IPS DF 6.9 (cell line): ENCODE measurements at regions not wholly inside any gene's neighbourhood (a gene's known extent, or its start where the extent isn't known, plus 50 kb on each side); places are given as distances from the start of the nearest gene placed in this dataset.

Source experiments
- DNase-seq: peaks from one replicate; pipeline ENCODE4 v3.0.0-alpha.2; 2013; ENCODE audit warnings: low read depth, low spot score
- H3K27ac ChIP-seq: one replicate; pipeline ENCODE4 v1.5.1; 2013; ENCODE audit warnings: low read length, control low read depth
- H3K27me3 ChIP-seq: 2 replicates; pipeline ENCODE4 v1.6.1; 2013; ENCODE audit warnings: mild to moderate bottlenecking, low read length; ENCODE audit not compliant: control insufficient read depth, insufficient read depth
- H3K36me3 ChIP-seq: 2 replicates; pipeline ENCODE4 v1.6.1; 2013; ENCODE audit warnings: low read length; ENCODE audit not compliant: control insufficient read depth, insufficient read depth
- H3K4me1 ChIP-seq: 2 replicates; pipeline ENCODE4 v1.6.1; 2013; ENCODE audit warnings: low read length; ENCODE audit not compliant: control insufficient read depth, insufficient read depth
- H3K4me3 ChIP-seq: 2 replicates; pipeline ENCODE4 v1.5.1; 2013; ENCODE audit warnings: mild to moderate bottlenecking, low read length
- H3K9me3 ChIP-seq: 2 replicates; pipeline ENCODE4 v1.6.1; 2013; ENCODE audit warnings: low read length, inconsistent platforms; ENCODE audit not compliant: control insufficient read depth, insufficient read depth
- WGBS: extraction: QIAGEN DNeasy Blood & Tissue Kit; methylation state at CpG from one replicate; pipeline ENCODE4 v1.1.7; 2013; ENCODE audit warnings: mixed read lengths, missing lambda C conversion rate; ENCODE audit not compliant: insufficient read length, insufficient coverage; 5-methylcytosine and 5-hydroxymethylcytosine counted together

DNA sequence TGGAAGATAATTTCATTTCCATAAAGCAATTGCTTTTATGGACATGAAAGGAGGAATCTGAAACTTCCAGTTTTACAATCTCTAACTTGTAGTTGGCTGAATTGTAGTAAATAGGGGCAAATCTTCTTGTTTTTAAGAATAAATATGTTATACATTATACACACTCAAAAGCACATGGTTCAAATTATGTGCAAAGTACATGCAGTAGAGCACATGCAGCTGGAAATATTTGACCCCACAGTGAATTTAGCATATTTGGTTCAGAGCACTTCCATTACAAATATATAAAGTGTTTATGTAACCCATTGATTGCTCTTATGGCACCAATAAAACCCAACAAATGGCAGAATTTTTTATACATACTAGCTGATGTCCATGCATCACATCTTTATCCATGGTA lies 180.5 kb downstream of the IRS2 start:
- DNase-seq: no peak
- no peaks in the 10 kb centered on the region for H3K4me1 ChIP-seq
- H3K4me3 ChIP-seq: no peak overlapping the region
- H3K36me3 ChIP-seq: no peaks in the 10 kb centered on the region
- no peaks in the 10 kb centered on the region for H3K9me3 ChIP-seq
- H3K27ac ChIP-seq: no peak overlapping the region
- H3K27me3 ChIP-seq: no peaks in the 10 kb centered on the region

DNA sequence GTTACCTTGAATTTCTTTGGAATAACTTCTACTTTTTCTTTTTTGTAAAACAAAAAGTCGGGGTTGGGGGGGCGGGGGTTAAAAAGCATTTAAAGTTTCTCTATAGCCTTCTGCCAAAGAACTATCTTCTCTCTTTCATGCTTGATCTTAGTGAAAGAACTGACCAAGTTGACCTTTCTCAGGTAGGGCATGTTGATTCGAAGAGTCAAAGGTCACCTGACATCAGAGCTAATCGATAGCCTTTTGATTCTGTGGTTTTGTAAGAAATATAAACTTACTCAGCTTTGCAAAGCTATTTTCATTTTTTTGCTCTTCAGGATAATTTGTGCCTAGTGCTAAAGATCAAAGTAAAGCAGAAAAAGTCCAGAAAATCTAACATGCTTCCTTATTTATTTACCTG lies 181.5 kb downstream of the IRS2 start:
- WGBS: no CpG with 5 or more reads among the region's 4 CpGs
- Histone ChIP-seq H3K4me3 (no peak overlapping the region), H3K36me3 (no peaks in the 10 kb centered on the region), H3K4me1 (no peaks in the 10 kb centered on the region), H3K27me3 (no peaks in the 10 kb centered on the region), H3K27ac (no peak overlapping the region), H3K9me3 (no peaks in the 10 kb centered on the region)
- no peak for DNase-seq

- H3K4me1 ChIP-seq: no peaks in the 10 kb centered on the region
- H3K4me3 ChIP-seq: no peak overlapping the region
- WGBS: no CpG with 5 or more reads among the region's 5 CpGs
- no peaks in the 10 kb centered on the region for H3K36me3 ChIP-seq
- no peaks in the 10 kb centered on the region for H3K27me3 ChIP-seq
- H3K9me3 ChIP-seq: no peaks in the 10 kb centered on the region
- no peak for DNase-seq
- no peak overlapping the region for H3K27ac ChIP-seq
These were observed 184.0 kb downstream of the IRS2 start for GRCh38 chr13:109602356-109602755.

GRCh38 chr13:109599901-109600657 lies 186.3 kb downstream of the IRS2 start:
- Histone ChIP-seq H3K27me3 (no peaks in the 10 kb centered on the region), H3K36me3 (no peaks in the 10 kb centered on the region), H3K27ac (no peak overlapping the region), H3K9me3 (no peaks in the 10 kb centered on the region), H3K4me3 (no peak overlapping the region), H3K4me1 (no peaks in the 10 kb centered on the region)
- DNase-seq: no peak
- no CpG with 5 or more reads among the region's 11 CpGs for WGBS

DNA sequence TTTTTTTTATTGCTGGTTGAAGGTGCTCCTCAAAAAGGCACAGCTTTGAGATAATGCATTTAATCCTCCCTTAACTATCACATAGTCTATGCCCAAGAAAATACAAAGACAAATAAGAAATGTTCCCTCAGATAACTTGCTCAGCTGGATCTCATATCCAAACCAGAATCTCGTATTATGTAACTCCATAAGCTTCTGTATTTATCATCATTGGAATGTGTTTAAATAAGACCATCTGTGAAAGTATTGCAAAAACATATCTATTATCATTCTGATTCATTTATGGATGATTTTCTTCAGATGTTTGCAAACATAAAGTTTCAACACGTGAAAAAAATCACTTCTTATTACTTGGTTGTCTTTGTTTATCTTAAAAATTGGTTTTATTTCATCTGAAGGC lies 190.9 kb downstream of the IRS2 start:
- Histone ChIP-seq H3K27ac (no peak overlapping the region), H3K4me1 (no peaks in the 10 kb centered on the region), H3K9me3 (no peaks in the 10 kb centered on the region), H3K36me3 (no peaks in the 10 kb centered on the region), H3K27me3 (no peaks in the 10 kb centered on the region), H3K4me3 (no peak overlapping the region)
- WGBS: no CpG with 5 or more reads among the region's 2 CpGs
- DNase-seq: no peak

- Histone ChIP-seq H3K36me3 (no peaks in the 10 kb centered on the region), H3K27me3 (no peaks in the 10 kb centered on the region), H3K9me3 (no peaks in the 10 kb centered on the region), H3K4me1 (no peaks in the 10 kb centered on the region), H3K27ac (no peak overlapping the region), H3K4me3 (no peak overlapping the region)
- WGBS: no CpG with 5 or more reads among the region's 3 CpGs
- DNase-seq: no peak
These were observed 193.2 kb downstream of the IRS2 start for GRCh38 chr13:109593230-109593629.

DNA sequence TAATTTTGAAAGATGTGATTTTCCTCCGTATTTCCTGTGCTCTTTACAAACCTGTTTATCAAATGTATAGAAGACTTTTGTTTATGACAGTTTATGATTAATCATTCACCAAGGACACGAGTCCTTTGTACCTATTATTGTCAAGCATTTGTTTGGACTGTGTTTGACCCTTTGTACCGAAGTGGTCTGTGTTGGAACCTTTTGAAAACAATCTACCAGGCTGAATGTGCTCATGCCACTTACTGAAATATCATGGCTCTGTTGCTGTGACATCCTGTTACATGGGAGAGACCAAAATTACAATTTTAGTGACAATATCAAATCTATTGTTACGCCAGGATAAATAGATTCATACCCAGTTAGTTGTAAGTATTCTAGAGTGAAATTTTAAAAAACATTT lies 193.6 kb downstream of the IRS2 start:
- no peak overlapping the region for H3K27ac ChIP-seq
- DNase-seq: no peak
- no CpG with 5 or more reads among the region's 4 CpGs for WGBS

GRCh38 chr13:109587689-109588088 lies 198.7 kb downstream of the IRS2 start:
- Histone ChIP-seq H3K27ac (no peak overlapping the region), H3K9me3 (no peaks in the 10 kb centered on the region), H3K27me3 (no peaks in the 10 kb centered on the region), H3K4me1 (no peaks in the 10 kb centered on the region), H3K36me3 (no peaks in the 10 kb centered on the region), H3K4me3 (no peak overlapping the region)
- no peak for DNase-seq

More for the DNA sequence above, 193.6 kb downstream of the IRS2 start:
- Histone ChIP-seq H3K27me3 (no peaks in the 10 kb centered on the region), H3K9me3 (no peaks in the 10 kb centered on the region), H3K4me3 (no peak overlapping the region), H3K36me3 (no peaks in the 10 kb centered on the region), H3K4me1 (no peaks in the 10 kb centered on the region)

- Histone ChIP-seq H3K27me3 (no peaks in the 10 kb centered on the region), H3K4me1 (no peaks in the 10 kb centered on the region), H3K9me3 (no peaks in the 10 kb centered on the region), H3K27ac (no peak overlapping the region), H3K36me3 (no peaks in the 10 kb centered on the region), H3K4me3 (no peak overlapping the region)
- no CpG with 5 or more reads among the region's 9 CpGs for WGBS
- DNase-seq: no peak
These were observed 199.7 kb downstream of the IRS2 start for GRCh38 chr13:109586509-109587346.

DNA sequence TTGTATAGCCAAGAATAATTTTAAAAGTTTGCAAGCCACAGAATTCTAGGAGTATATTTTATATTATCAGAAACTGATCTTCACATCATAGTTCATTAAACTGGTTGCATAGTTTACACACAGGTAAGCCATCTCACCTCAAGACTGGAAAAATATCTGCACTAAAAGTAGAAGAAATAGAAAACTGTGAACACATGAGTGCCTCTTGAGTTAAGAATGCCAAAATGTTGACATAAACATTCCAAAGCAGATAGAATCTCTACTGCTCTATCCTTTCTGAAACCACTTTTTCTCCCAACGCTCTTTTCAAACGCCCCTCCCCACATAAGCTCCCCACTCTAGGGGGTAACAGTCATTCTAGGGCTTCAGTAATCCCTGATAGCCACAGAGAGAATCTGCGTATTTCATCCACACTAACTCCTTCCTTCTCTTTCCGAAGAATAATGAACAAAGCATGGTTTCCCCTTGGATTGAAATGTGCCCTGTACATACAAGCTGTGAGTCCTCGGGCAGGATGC lies 201.5 kb downstream of the IRS2 start:
- no peaks in the 10 kb centered on the region for H3K9me3 ChIP-seq
- H3K36me3 ChIP-seq: no peaks in the 10 kb centered on the region
- no peak for DNase-seq
- no peaks in the 10 kb centered on the region for H3K27me3 ChIP-seq
- WGBS: no CpG with 5 or more reads among the region's 5 CpGs
- no peak overlapping the region for H3K27ac ChIP-seq
- no peak overlapping the region for H3K4me3 ChIP-seq
- no peaks in the 10 kb centered on the region for H3K4me1 ChIP-seq
